HEK293 (cell line): ENCODE measurements at regions not wholly inside any gene's neighbourhood (a gene's known extent, or its start where the extent isn't known, plus 50 kb on each side); places are given as distances from the start of the nearest gene placed in this dataset.

Experiments used
- CTCF ChIA-PET: fragments of 350-600 bp; formaldehyde crosslinking; extraction: SDS; loops from one replicate; lab custom pipeline; 2021; ENCODE audit warnings: antibody characterized with exemption; lab: Yijun Ruan, JAX
- POLR2A ChIA-PET: fragments of 300-600 bp; formaldehyde crosslinking; extraction: SDS; loops from one replicate; lab custom pipeline; 2020; ENCODE audit warnings: antibody characterized with exemption, inconsistent platforms; lab: Yijun Ruan, JAX
- H3K27ac ChIP-seq: fragments of 200-500 bp; sonication (Bioruptor generic); 2 replicates; pipeline ENCODE4 v1.5.1; 2014; ENCODE audit warnings: low read depth, low read length, control low read depth, inconsistent platforms; ENCODE audit errors: extremely low read depth
- H3K36me3 ChIP-seq, 2 experiments: fragments of 200-500 bp in 1 of 2; sonication (Bioruptor generic) in 1 of 2; 1 replicate in 1 of 2; 2 replicates in 1 of 2; pipeline ENCODE4 v1.5.1; 2014 to 2017; ENCODE audit warnings: inconsistent platforms in 2 of 2, low read length in 2 of 2; ENCODE audit not compliant: control insufficient read depth in 2 of 2, insufficient read depth in 1 of 2
- H3K4me1 ChIP-seq: fragments of 200-500 bp; sonication (Bioruptor generic); 2 replicates; pipeline ENCODE4 v1.5.1; 2014; ENCODE audit warnings: mild to moderate bottlenecking, low read length, inconsistent platforms; ENCODE audit not compliant: control insufficient read depth, insufficient read depth
- H3K4me3 ChIP-seq: 2 replicates; pipeline ENCODE4 v1.5.1; 2011; ENCODE audit warnings: low read depth, mild to moderate bottlenecking, control low read depth, low read length, moderate library complexity
- H3K9me3 ChIP-seq: fragments of 200-500 bp; sonication (Bioruptor generic); 2 replicates; pipeline ENCODE4 v1.5.1; 2014; ENCODE audit warnings: low read depth, low read length, inconsistent platforms; ENCODE audit not compliant: control insufficient read depth, insufficient read depth
- KLF16 ChIP-seq: fragments of 450-650 bp; formaldehyde crosslinking; IDR thresholded peaks from 2 replicates; pipeline ENCODE4 v1.5.1; 2017; ENCODE audit warnings: missing biosample characterization, missing genetic modification characterization
- KLF7 ChIP-seq: fragments of 450-650 bp; formaldehyde crosslinking; IDR thresholded peaks from 2 replicates; pipeline ENCODE4 v1.5.1; 2016; ENCODE audit warnings: missing biosample characterization, missing genetic modification characterization, borderline replicate concordance
- OSR2 ChIP-seq: fragments of 450-650 bp; formaldehyde crosslinking; IDR thresholded peaks from 2 replicates; pipeline ENCODE4 v1.5.1; 2016; ENCODE audit warnings: missing biosample characterization, missing genetic modification characterization
- SCRT1 ChIP-seq: fragments of 450-650 bp; formaldehyde crosslinking; IDR thresholded peaks from 2 replicates; pipeline ENCODE4 v1.5.1; 2016; ENCODE audit warnings: missing biosample characterization, missing genetic modification characterization, borderline replicate concordance
- SCRT2 ChIP-seq: fragments of 450-650 bp; formaldehyde crosslinking; IDR thresholded peaks from 2 replicates; pipeline ENCODE4 v1.5.1; 2016; ENCODE audit warnings: missing biosample characterization, missing genetic modification characterization
- SETDB1 ChIP-seq: IDR thresholded peaks from one replicate; pipeline ENCODE4 v1.6.1; 2017; ENCODE audit warnings: mild to moderate bottlenecking, low read length, moderate library complexity, mixed read lengths; ENCODE audit not compliant: insufficient read length
- SP7 ChIP-seq: fragments of 450-650 bp; formaldehyde crosslinking; IDR thresholded peaks from 2 replicates; pipeline ENCODE4 v1.5.1; 2016; ENCODE audit warnings: missing biosample characterization, missing genetic modification characterization
- TRIM28 ChIP-seq: IDR thresholded peaks from 2 replicates; pipeline ENCODE4 v1.6.1; 2011; ENCODE audit warnings: low read length, control low read depth, borderline replicate concordance
- ZBTB11 ChIP-seq: fragments of 450-650 bp; formaldehyde crosslinking; conservative IDR thresholded peaks from 2 replicates; pipeline ENCODE4 v1.5.1; 2016; ENCODE audit warnings: low read depth, missing biosample characterization, missing genetic modification characterization
- ZBTB8A ChIP-seq: fragments of 450-650 bp; formaldehyde crosslinking; IDR thresholded peaks from 2 replicates; pipeline ENCODE4 v1.5.1; 2016; ENCODE audit warnings: missing biosample characterization, missing genetic modification characterization
- ZNF157 ChIP-seq: fragments of 450-650 bp; formaldehyde crosslinking; IDR thresholded peaks from 2 replicates; pipeline ENCODE4 v1.5.1; 2016; ENCODE audit warnings: missing biosample characterization, missing genetic modification characterization
- ZNF394 ChIP-seq: fragments of 450-650 bp; formaldehyde crosslinking; IDR thresholded peaks from 2 replicates; pipeline ENCODE4 v1.5.1; 2016; ENCODE audit warnings: missing biosample characterization, missing genetic modification characterization, mild to moderate bottlenecking, moderate library complexity, borderline replicate concordance
- ZNF501 ChIP-seq: fragments of 450-650 bp; formaldehyde crosslinking; IDR thresholded peaks from 2 replicates; pipeline ENCODE4 v1.5.1; 2016; ENCODE audit warnings: missing biosample characterization, missing genetic modification characterization
- ZNF514 ChIP-seq: fragments of 450-650 bp; formaldehyde crosslinking; IDR thresholded peaks from 2 replicates; pipeline ENCODE4 v1.5.1; 2016; ENCODE audit warnings: missing biosample characterization, missing genetic modification characterization
- ZNF529 ChIP-seq: fragments of 450-650 bp; formaldehyde crosslinking; IDR thresholded peaks from 2 replicates; pipeline ENCODE4 v1.5.1; 2017; ENCODE audit warnings: missing genetic modification characterization, missing biosample characterization; ENCODE audit not compliant: insufficient replicate concordance
- ZNF558 ChIP-seq: fragments of 450-650 bp; formaldehyde crosslinking; IDR thresholded peaks from 2 replicates; pipeline ENCODE4 v1.5.1; 2016; ENCODE audit warnings: missing biosample characterization, missing genetic modification characterization
- ZNF660 ChIP-seq: fragments of 450-650 bp; IDR thresholded peaks from 2 replicates; pipeline ENCODE4 v1.5.1; 2018; ENCODE audit warnings: missing biosample characterization, mild to moderate bottlenecking, missing genetic modification characterization
- ZNF785 ChIP-seq: fragments of 450-650 bp; formaldehyde crosslinking; IDR thresholded peaks from 2 replicates; pipeline ENCODE4 v1.5.1; 2016; ENCODE audit warnings: missing biosample characterization, missing genetic modification characterization
- ZSCAN16 ChIP-seq: fragments of 450-650 bp; formaldehyde crosslinking; IDR thresholded peaks from 2 replicates; pipeline ENCODE4 v1.5.1; 2016; ENCODE audit warnings: missing biosample characterization, missing genetic modification characterization
- TF ChIP-seq, protein P1 (sequence below): fragments of 450-650 bp; formaldehyde crosslinking; IDR thresholded peaks from 2 replicates; pipeline ENCODE4 v1.5.1; 2017; ENCODE audit warnings: missing biosample characterization, missing genetic modification characterization
- TF ChIP-seq, protein P2 (sequence below): fragments of 450-650 bp; formaldehyde crosslinking; IDR thresholded peaks from 2 replicates; pipeline ENCODE4 v1.5.1; 2017; ENCODE audit warnings: missing biosample characterization, mild to moderate bottlenecking, missing genetic modification characterization, moderate library complexity

- TF ChIP-seq, protein P1, sequence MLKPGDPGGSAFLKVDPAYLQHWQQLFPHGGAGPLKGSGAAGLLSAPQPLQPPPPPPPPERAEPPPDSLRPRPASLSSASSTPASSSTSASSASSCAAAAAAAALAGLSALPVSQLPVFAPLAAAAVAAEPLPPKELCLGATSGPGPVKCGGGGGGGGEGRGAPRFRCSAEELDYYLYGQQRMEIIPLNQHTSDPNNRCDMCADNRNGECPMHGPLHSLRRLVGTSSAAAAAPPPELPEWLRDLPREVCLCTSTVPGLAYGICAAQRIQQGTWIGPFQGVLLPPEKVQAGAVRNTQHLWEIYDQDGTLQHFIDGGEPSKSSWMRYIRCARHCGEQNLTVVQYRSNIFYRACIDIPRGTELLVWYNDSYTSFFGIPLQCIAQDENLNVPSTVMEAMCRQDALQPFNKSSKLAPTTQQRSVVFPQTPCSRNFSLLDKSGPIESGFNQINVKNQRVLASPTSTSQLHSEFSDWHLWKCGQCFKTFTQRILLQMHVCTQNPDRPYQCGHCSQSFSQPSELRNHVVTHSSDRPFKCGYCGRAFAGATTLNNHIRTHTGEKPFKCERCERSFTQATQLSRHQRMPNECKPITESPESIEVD (tag by site-specific recombination), result no peak
- TF ChIP-seq SCRT1 (tag by site-specific recombination) (peak; percentile 90; the same call in 1 of the 2 replicates), KLF16 (tag by site-specific recombination) (no peak), SCRT2 (tag by site-specific recombination) (peak; percentile 97), ZNF660 (tag by site-specific recombination) (no peak), SP7 (no peak), TRIM28 (no peak)
- TF ChIP-seq, protein P2, sequence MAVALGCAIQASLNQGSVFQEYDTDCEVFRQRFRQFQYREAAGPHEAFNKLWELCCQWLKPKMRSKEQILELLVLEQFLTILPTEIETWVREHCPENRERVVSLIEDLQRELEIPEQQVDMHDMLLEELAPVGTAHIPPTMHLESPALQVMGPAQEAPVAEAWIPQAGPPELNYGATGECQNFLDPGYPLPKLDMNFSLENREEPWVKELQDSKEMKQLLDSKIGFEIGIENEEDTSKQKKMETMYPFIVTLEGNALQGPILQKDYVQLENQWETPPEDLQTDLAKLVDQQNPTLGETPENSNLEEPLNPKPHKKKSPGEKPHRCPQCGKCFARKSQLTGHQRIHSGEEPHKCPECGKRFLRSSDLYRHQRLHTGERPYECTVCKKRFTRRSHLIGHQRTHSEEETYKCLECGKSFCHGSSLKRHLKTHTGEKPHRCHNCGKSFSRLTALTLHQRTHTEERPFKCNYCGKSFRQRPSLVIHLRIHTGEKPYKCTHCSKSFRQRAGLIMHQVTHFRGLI (tag by site-specific recombination), result no peak
Observed at GRCh38 chr1:59083946-59084865, 212.7 kb upstream of the FGGY start (continued).

- no peak for TF ChIP-seq ZNF558 (tag by site-specific recombination)
- TF ChIP-seq ZNF501 (tag by site-specific recombination), result no peak
- CTCF ChIA-PET, result interaction anchor here (0.6 kb wide), 2 partner anchors 23 to 206 kb away, joined by 3 to 4 read pairs; no protein-coding TSS in a partner anchor
Observed at GRCh38 chr1:59085101-59085500, 211.8 kb upstream of the FGGY start.

GRCh38 chr1:59089036-59089798, 207.7 kb upstream of the FGGY start:
- ChIA-PET POLR2A (no interaction called here), CTCF (no interaction called here)
- H3K4me1 ChIP-seq, result no peaks in the 10 kb centered on the region
- H3K36me3 ChIP-seq, result no peaks in the 10 kb centered on the region
- H3K9me3 ChIP-seq, result no peaks in the 10 kb centered on the region
- TF ChIP-seq ZNF514 (tag by site-specific recombination) (no peak), SETDB1 (peak; percentile 62)
- H3K27ac ChIP-seq, result no peak overlapping the region
- no peak overlapping the region for H3K4me3 ChIP-seq

More at GRCh38 chr1:59085101-59085500, 211.8 kb upstream of the FGGY start:
- Histone ChIP-seq H3K4me3 (no peak overlapping the region), H3K36me3 (no peaks in the 10 kb centered on the region), H3K27ac (no peak overlapping the region), H3K9me3 (no peaks in the 10 kb centered on the region), H3K4me1 (peaks cover 2% of the 10 kb centered on the region; the same call in 1 of the 2 replicates)
- POLR2A ChIA-PET, result interaction anchor here (1.4 kb wide), 1 partner anchor 20 kb away, joined by 3 read pairs; no protein-coding TSS in a partner anchor

- no peaks in the 10 kb centered on the region for H3K4me1 ChIP-seq
- H3K27ac ChIP-seq, result no peak overlapping the region
- no peaks in the 10 kb centered on the region for H3K9me3 ChIP-seq
- no peak overlapping the region for H3K4me3 ChIP-seq
- no peaks in the 10 kb centered on the region for H3K36me3 ChIP-seq
- POLR2A ChIA-PET, result no interaction called here
- CTCF ChIA-PET, result interaction anchor here (0.6 kb wide), 1 partner anchor 624 kb away, joined by 6 read pairs; no protein-coding TSS in a partner anchor
- TF ChIP-seq ZBTB11 (no peak), ZNF157 (tag by site-specific recombination) (no peak), ZBTB8A (no peak), ZNF394 (no peak), ZNF785 (tag by site-specific recombination) (no peak), ZNF529 (tag by site-specific recombination) (no peak), OSR2 (tag by site-specific recombination) (no peak), KLF7 (tag by site-specific recombination) (no peak), ZSCAN16 (tag by site-specific recombination) (no peak)
Observed at GRCh38 chr1:59089922-59090457, 206.9 kb upstream of the FGGY start.
